Erythroblast (primary cell): ENCODE measurements at regions not wholly inside any gene's neighbourhood (a gene's known extent, or its start where the extent isn't known, plus 50 kb on each side); places are given as distances from the start of the nearest gene placed in this dataset.

Source experiments
- GATA1 ChIP-seq: IDR thresholded peaks from 2 replicates; pipeline ENCODE4 v1.6.1; 2011; ENCODE audit warnings: low read depth, mild to moderate bottlenecking, control low read depth, low read length, moderate library complexity
- POLR2A ChIP-seq: IDR thresholded peaks from 2 replicates; pipeline ENCODE4 v1.6.1; 2011; ENCODE audit warnings: mild to moderate bottlenecking, low read length

DNA sequence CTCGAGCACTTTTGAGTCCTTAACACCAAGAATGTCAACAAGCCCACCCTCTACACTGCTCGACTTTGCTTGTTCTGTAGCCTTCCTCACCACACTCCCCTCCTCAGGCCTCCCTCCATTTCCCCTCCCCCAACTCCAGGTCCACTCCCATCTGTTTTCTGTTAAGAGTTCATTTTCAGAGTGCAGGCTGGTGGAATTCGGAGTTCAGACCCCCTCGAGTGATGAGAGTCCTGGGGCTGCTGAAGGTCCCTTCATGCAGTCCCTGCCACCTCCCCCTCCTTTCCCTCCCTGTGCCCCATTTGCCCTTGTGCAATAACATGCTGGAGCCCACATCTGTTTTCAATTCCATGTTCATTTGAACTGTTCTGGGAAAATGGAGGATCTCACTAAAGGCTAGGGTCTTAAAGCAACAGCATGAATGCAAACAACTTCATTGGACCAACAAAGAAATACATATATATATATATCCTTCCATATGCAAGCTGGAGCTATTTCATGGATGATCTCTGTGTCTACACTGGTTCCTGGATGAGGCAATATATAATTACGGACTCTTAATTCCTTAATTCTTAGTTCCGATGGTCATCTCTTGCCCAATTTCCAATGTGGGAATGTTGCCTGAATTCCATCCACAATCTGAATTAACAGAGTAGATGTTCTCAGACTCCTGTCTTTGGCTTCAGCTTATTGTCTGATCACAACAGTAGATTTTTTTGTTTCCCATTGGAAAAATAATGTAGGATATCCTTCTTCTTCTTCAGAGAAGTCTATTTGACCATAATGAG is 340.4 kb downstream of the ETS1 start:
- no peak for TF ChIP-seq POLR2A
- TF ChIP-seq GATA1, result no peak
